H1 (cell line): ENCODE measurements at regions not wholly inside any gene's neighbourhood (a gene's known extent, or its start where the extent isn't known, plus 50 kb on each side); places are given as distances from the start of the nearest gene placed in this dataset.

Experiments used
- CTCF ChIA-PET: fragments of 300-600 bp; sonication (Branson Sonifier 250); formaldehyde crosslinking; loops from one replicate; lab custom pipeline; 2021; ENCODE audit not compliant: partially characterized antibody; lab: Charles Lee
- POLR2A ChIA-PET: fragments of 300-600 bp; sonication (Branson Sonifier 250); formaldehyde crosslinking; loops from one replicate; lab custom pipeline; 2021; ENCODE audit warnings: inconsistent platforms; ENCODE audit not compliant: partially characterized antibody; lab: Charles Lee
- DNase-seq, 2 experiments: peaks; one replicate each; pipeline versions ENCODE4 v3.0.0 to v3.0.0-alpha.2; 2010 to 2022; ENCODE audit warnings: low spot score in 2 of 2, low read depth in 1 of 2, mixed read lengths in 1 of 2
- FAIRE-seq: peaks from 2 replicates; lab custom pipeline; 2011; peaks lifted over from hg19 to GRCh38; lab: Jason Lieb, UNC
- H2AFZ ChIP-seq: 2 replicates; pipeline ENCODE4 v1.8.1; 2012; ENCODE audit warnings: low read length, inconsistent platforms
- H2AK5ac ChIP-seq: 2 replicates; pipeline ENCODE4 v1.6.1; 2013; ENCODE audit warnings: low read depth, low read length
- H2BK120ac ChIP-seq: replicated peaks from 2 replicates; pipeline ENCODE3; 2013; ENCODE audit warnings: low read depth, low read length, inconsistent platforms
- H2BK12ac ChIP-seq: 2 replicates; pipeline ENCODE4 v1.6.1; 2013; ENCODE audit warnings: low read depth, low read length
- H2BK15ac ChIP-seq: 2 replicates; pipeline ENCODE4 v1.6.1; 2013; ENCODE audit warnings: low read length
- H2BK20ac ChIP-seq: 2 replicates; pipeline ENCODE4 v1.6.1; 2013; ENCODE audit warnings: low read length
- H2BK5ac ChIP-seq: 2 replicates; pipeline ENCODE4 v1.6.1; 2013; ENCODE audit warnings: low read depth, low read length
- H3K14ac ChIP-seq: 2 replicates; pipeline ENCODE4 v1.6.1; 2013; ENCODE audit warnings: inconsistent platforms; ENCODE audit not compliant: insufficient read length
- H3K18ac ChIP-seq: 2 replicates; pipeline ENCODE4 v1.6.1; 2013; ENCODE audit warnings: low read length; ENCODE audit errors: extremely low read depth
- H3K23ac ChIP-seq: 2 replicates; pipeline ENCODE4 v1.6.1; 2013; ENCODE audit warnings: inconsistent platforms; ENCODE audit not compliant: insufficient read length
- H3K23me2 ChIP-seq: 2 replicates; pipeline ENCODE4 v1.6.1; 2013; ENCODE audit warnings: low read depth, low read length
- H3K27ac ChIP-seq: 2 replicates; pipeline ENCODE4 v1.6.1; 2011; ENCODE audit warnings: low read depth, low read length, inconsistent platforms
- H3K27me3 ChIP-seq, 4 experiments: replicated peaks in 1 of 4; 1 replicate in 1 of 4; 2 replicates in 3 of 4; pipeline versions ENCODE4 v1.6.1 to v1.8.1; 2011 to 2013; ENCODE audit warnings: low read length in 3 of 4, mild to moderate bottlenecking in 3 of 4, inconsistent platforms in 2 of 4, mixed read lengths in 2 of 4, moderate library complexity in 1 of 4; ENCODE audit not compliant: control insufficient read depth in 3 of 4, insufficient read depth in 3 of 4; ENCODE audit errors: extremely low read depth in 1 of 4
- H3K36me3 ChIP-seq, 4 experiments: 2 replicates each; pipeline versions ENCODE4 v1.6.1 to v1.8.1; 2011 to 2013; ENCODE audit warnings: mild to moderate bottlenecking in 4 of 4, low read length in 3 of 4, moderate library complexity in 2 of 4, control low read depth in 1 of 4, inconsistent platforms in 1 of 4; ENCODE audit not compliant: insufficient read depth in 4 of 4, control insufficient read depth in 2 of 4
- H3K4ac ChIP-seq: replicated peaks from 2 replicates; pipeline ENCODE3; 2013; ENCODE audit warnings: low read length, low read depth, mixed read lengths, inconsistent platforms; ENCODE audit not compliant: insufficient read length
- H3K4me1 ChIP-seq, 4 experiments: replicated peaks in 1 of 4; 1 replicate in 1 of 4; 2 replicates in 3 of 4; pipeline versions ENCODE4 v1.6.1 to v1.8.1; 2011 to 2013; ENCODE audit warnings: low read length in 3 of 4, inconsistent platforms in 2 of 4, mixed read lengths in 1 of 4; ENCODE audit not compliant: insufficient read depth in 4 of 4, control insufficient read depth in 3 of 4
- H3K4me2 ChIP-seq, 2 experiments: 2 replicates each; pipeline versions ENCODE4 v1.6.1 to v1.8.1; 2011 to 2013; ENCODE audit warnings: low read depth in 2 of 2, low read length in 2 of 2, control low read depth in 1 of 2, inconsistent platforms in 1 of 2, mild to moderate bottlenecking in 1 of 2; ENCODE audit not compliant: insufficient read depth in 1 of 2
- H3K4me3 ChIP-seq, 4 experiments: fragments of 200-600, 300-600 bp in 1 of 4; sonication (generic), shearing (Covaris generic), sonication (Bioruptor Twin) in 1 of 4; 2 replicates each; pipeline versions ENCODE4 v1.5.1 to v1.8.1; 2011 to 2016; ENCODE audit warnings: low read length in 4 of 4, low read depth in 3 of 4, control low read depth in 2 of 4, inconsistent platforms in 2 of 4, mild to moderate bottlenecking in 2 of 4, mixed read lengths in 1 of 4, moderate library complexity in 1 of 4; ENCODE audit not compliant: insufficient read depth in 2 of 4; ENCODE audit errors: extremely low read depth in 1 of 4
- H3K56ac ChIP-seq: replicated peaks from 2 replicates; pipeline ENCODE3; 2013; ENCODE audit warnings: low read depth, mild to moderate bottlenecking, mixed read lengths, low read length, inconsistent platforms; ENCODE audit not compliant: insufficient read length
- H3K79me1 ChIP-seq: 2 replicates; pipeline ENCODE4 v1.6.1; 2013; ENCODE audit warnings: low read depth, low read length, control low read depth
- H3K79me2 ChIP-seq, 2 experiments: 2 replicates each; pipeline versions ENCODE4 v1.6.1 to v1.8.1; 2012 to 2013; ENCODE audit warnings: low read length in 2 of 2, mild to moderate bottlenecking in 2 of 2, inconsistent platforms in 1 of 2; ENCODE audit not compliant: insufficient read depth in 2 of 2, control insufficient read depth in 1 of 2
- H3K9ac ChIP-seq, 4 experiments: replicated peaks in 1 of 4; 1 replicate in 1 of 4; 2 replicates in 3 of 4; pipeline versions ENCODE4 v1.6.1 to v1.8.1; 2011 to 2013; ENCODE audit warnings: low read depth in 3 of 4, low read length in 3 of 4, control low read depth in 2 of 4, mild to moderate bottlenecking in 2 of 4, moderate library complexity in 2 of 4, inconsistent platforms in 1 of 4; ENCODE audit errors: extremely low read depth in 1 of 4
- H3K9me3 ChIP-seq, 2 experiments: 2 replicates each; pipeline versions ENCODE4 v1.6.1 to v1.8.1; 2012 to 2013; ENCODE audit warnings: mild to moderate bottlenecking in 2 of 2, moderate library complexity in 2 of 2, control low read depth in 1 of 2, inconsistent platforms in 1 of 2, low read depth in 1 of 2, low read length in 1 of 2, mixed read lengths in 1 of 2; ENCODE audit not compliant: insufficient read depth in 2 of 2
- H4K20me1 ChIP-seq, 2 experiments: replicated peaks in 1 of 2; 2 replicates each; pipeline versions ENCODE3 to v1.8.1; 2011 to 2013; ENCODE audit warnings: inconsistent platforms in 2 of 2, low read length in 2 of 2, mild to moderate bottlenecking in 1 of 2; ENCODE audit not compliant: insufficient read depth in 2 of 2, control insufficient read depth in 1 of 2
- H4K5ac ChIP-seq: 2 replicates; pipeline ENCODE4 v1.6.1; 2013; ENCODE audit warnings: low read length, low read depth, mixed read lengths, inconsistent platforms; ENCODE audit not compliant: insufficient read length
- H4K8ac ChIP-seq: 2 replicates; pipeline ENCODE4 v1.8.0; 2013; ENCODE audit warnings: mild to moderate bottlenecking, moderate library complexity, low read length, inconsistent platforms; ENCODE audit not compliant: insufficient read depth; ENCODE audit errors: extremely low read depth
- H4K91ac ChIP-seq: replicated peaks from 2 replicates; pipeline ENCODE3; 2013; ENCODE audit warnings: low read length, mixed read lengths, inconsistent platforms; ENCODE audit not compliant: insufficient read length
- EP300 ChIP-seq, 2 experiments: IDR thresholded peaks; 1 replicate in 1 of 2; 2 replicates in 1 of 2; pipeline ENCODE4 v1.6.1; 2011 to 2012; ENCODE audit warnings: low read depth in 2 of 2, low read length in 2 of 2, mild to moderate bottlenecking in 2 of 2, borderline replicate concordance in 1 of 2, inconsistent platforms in 1 of 2, moderate library complexity in 1 of 2
- GTF2F1 ChIP-seq: IDR thresholded peaks from 2 replicates; pipeline ENCODE4 v1.6.1; 2012; ENCODE audit warnings: low read depth, low read length, improper control_type of control experiment, borderline replicate concordance
- KDM4A ChIP-seq: IDR thresholded peaks from one replicate; pipeline ENCODE4 v1.7.1; 2012; ENCODE audit warnings: low read depth, mild to moderate bottlenecking, moderate library complexity, low read length, inconsistent platforms; ENCODE audit not compliant: severe bottlenecking
- POLR2A ChIP-seq, 2 experiments: IDR thresholded peaks; 1 replicate in 1 of 2; 2 replicates in 1 of 2; pipeline ENCODE4 v1.6.1; 2011; ENCODE audit warnings: low read depth in 2 of 2, low read length in 2 of 2, mild to moderate bottlenecking in 2 of 2; ENCODE audit errors: control extremely low read depth in 1 of 2
- POU5F1 ChIP-seq: IDR thresholded peaks from 2 replicates; pipeline ENCODE4 v1.6.1; 2011; ENCODE audit warnings: low read depth, mild to moderate bottlenecking, low read length, moderate library complexity
- SIN3A ChIP-seq, 2 experiments: IDR thresholded peaks in 1 of 2; conservative IDR thresholded peaks in 1 of 2; 2 replicates each; pipeline ENCODE4 v1.6.1; 2011 to 2012; ENCODE audit warnings: low read length in 2 of 2, improper control_type of control experiment in 1 of 2, low read depth in 1 of 2, mild to moderate bottlenecking in 1 of 2
- SIRT6 ChIP-seq: IDR thresholded peaks from one replicate; pipeline ENCODE4 v1.7.1; 2012; ENCODE audit warnings: low read length, inconsistent platforms
- WGBS, 2 experiments: shearing (Covaris generic) in 1 of 2; methylation state at CpG; one replicate each; pipeline versions ENCODE4 v1.1.6 to v1.1.7; 2013 to 2015; ENCODE audit warnings: low lambda C conversion rate in 2 of 2, mixed read lengths in 2 of 2, inconsistent platforms in 1 of 2, low coverage in 1 of 2, missing lambda C conversion rate in 1 of 2; ENCODE audit not compliant: insufficient replicate concordance in 2 of 2, insufficient coverage in 1 of 2, insufficient read length in 1 of 2; ENCODE audit errors: extremely low coverage in 1 of 2, missing lambda C conversion rate in 1 of 2; 5-methylcytosine and 5-hydroxymethylcytosine counted together
- TF ChIP-seq, protein P1 (sequence below), 3 experiments: IDR thresholded peaks; 1 replicate in 2 of 3; 2 replicates in 1 of 3; pipeline versions ENCODE4 v1.5.1 to v1.6.1; 2011; ENCODE audit warnings: low read length in 3 of 3, mild to moderate bottlenecking in 3 of 3, inconsistent platforms in 2 of 3, low read depth in 1 of 3, moderate library complexity in 1 of 3; ENCODE audit not compliant: insufficient read depth in 1 of 3; ENCODE audit errors: control extremely low read depth in 1 of 3
- TF ChIP-seq, protein P2 (sequence below): IDR thresholded peaks from 2 replicates; pipeline ENCODE4 v1.6.1; 2012; ENCODE audit warnings: inconsistent platforms

DNA sequence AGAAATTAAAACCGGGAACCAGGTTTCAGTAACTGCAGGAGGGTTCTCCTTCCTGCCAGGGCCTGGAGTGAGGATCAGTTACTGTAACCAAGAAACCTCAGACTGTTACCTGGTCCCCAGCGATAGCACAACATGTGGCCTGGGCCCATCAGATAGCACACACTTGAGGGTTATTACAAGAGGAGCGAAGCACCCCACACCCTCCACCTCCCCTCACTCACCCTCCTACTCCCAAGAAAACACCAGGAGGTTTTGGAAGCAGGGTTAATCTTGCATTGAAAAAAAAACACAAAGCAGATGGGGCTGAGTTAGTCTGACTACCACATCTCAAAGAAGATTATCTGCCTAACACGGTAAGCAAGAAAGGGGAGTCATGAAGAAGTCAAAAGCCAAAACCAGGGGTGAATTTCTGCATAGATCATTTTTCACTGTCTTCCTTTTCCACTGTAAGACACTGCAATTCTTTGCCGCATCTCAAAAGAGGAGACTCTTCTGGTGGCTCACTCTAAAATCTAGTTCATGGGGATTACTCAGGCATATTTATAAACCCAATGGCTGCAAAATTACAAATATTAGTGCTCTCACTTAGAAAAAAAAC lies 75.9 kb upstream of the DOCK9 start:
- H3K14ac ChIP-seq = no peak overlapping the region
- no peak overlapping the region for H3K23ac ChIP-seq
- POLR2A ChIA-PET = no interaction called here
- no peak for TF ChIP-seq SIRT6
- TF ChIP-seq SIN3A (conservative IDR thresholded peaks at IDR 0.05 in 1 of 2, IDR thresholded peaks at IDR 0.05 in 1 of 2; ENCODE audit: low read depth in 1 of 2, low read length in 2 of 2) = no peak
- TF ChIP-seq GTF2F1 = no peak
- TF ChIP-seq POLR2A (IDR thresholded peaks at IDR 0.05; ENCODE audit: control extremely low read depth in 1 of 2, low read depth in 2 of 2, low read length in 2 of 2) = no peak
- TF ChIP-seq, protein P1, sequence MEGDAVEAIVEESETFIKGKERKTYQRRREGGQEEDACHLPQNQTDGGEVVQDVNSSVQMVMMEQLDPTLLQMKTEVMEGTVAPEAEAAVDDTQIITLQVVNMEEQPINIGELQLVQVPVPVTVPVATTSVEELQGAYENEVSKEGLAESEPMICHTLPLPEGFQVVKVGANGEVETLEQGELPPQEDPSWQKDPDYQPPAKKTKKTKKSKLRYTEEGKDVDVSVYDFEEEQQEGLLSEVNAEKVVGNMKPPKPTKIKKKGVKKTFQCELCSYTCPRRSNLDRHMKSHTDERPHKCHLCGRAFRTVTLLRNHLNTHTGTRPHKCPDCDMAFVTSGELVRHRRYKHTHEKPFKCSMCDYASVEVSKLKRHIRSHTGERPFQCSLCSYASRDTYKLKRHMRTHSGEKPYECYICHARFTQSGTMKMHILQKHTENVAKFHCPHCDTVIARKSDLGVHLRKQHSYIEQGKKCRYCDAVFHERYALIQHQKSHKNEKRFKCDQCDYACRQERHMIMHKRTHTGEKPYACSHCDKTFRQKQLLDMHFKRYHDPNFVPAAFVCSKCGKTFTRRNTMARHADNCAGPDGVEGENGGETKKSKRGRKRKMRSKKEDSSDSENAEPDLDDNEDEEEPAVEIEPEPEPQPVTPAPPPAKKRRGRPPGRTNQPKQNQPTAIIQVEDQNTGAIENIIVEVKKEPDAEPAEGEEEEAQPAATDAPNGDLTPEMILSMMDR (IDR thresholded peaks at IDR 0.05; ENCODE audit: control extremely low read depth in 1 of 3, insufficient read depth in 1 of 3, low read depth in 1 of 3, low read length in 3 of 3) = no peak
- TF ChIP-seq POU5F1 = no peak
- TF ChIP-seq, protein P2, sequence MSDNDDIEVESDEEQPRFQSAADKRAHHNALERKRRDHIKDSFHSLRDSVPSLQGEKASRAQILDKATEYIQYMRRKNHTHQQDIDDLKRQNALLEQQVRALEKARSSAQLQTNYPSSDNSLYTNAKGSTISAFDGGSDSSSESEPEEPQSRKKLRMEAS = no peak
- no peak for TF ChIP-seq EP300 (IDR thresholded peaks at IDR 0.05; ENCODE audit: borderline replicate concordance in 1 of 2, low read depth in 2 of 2, low read length in 2 of 2)
- TF ChIP-seq KDM4A = no peak
- no peak overlapping the region for H4K5ac ChIP-seq
- H2BK12ac ChIP-seq = no peak overlapping the region
- no peak overlapping the region for H4K91ac ChIP-seq
- H3K36me3 ChIP-seq = no peaks in the 10 kb centered on the region
- H3K4ac ChIP-seq = no peak overlapping the region
- H3K56ac ChIP-seq = no peak overlapping the region
- no peaks in the 10 kb centered on the region for H3K27me3 ChIP-seq
- H2BK5ac ChIP-seq = no peak overlapping the region
- no peak overlapping the region for H3K4me2 ChIP-seq
- DNase-seq = no peak
- H2AFZ ChIP-seq = no peak overlapping the region
- no peak overlapping the region for H2AK5ac ChIP-seq
- 0 out of 2 replicates have a peak, but pooled peaks cover 5% of the 10 kb centered on the region for H3K79me1 ChIP-seq
- no peak overlapping the region for H3K4me3 ChIP-seq
- H4K20me1 ChIP-seq = no peaks in the 10 kb centered on the region
- no peak overlapping the region for H3K18ac ChIP-seq
- CTCF ChIA-PET = interaction anchor here (0.6 kb wide), 1 partner anchor 194 kb away, joined by 3 read pairs; no protein-coding TSS in a partner anchor
- H4K8ac ChIP-seq = no peak overlapping the region
- no peak overlapping the region for H2BK120ac ChIP-seq
- H3K9me3 ChIP-seq = no peaks in the 10 kb centered on the region
- WGBS, 2 experiments = 77% methylated on average over 5 of the region's 5 CpGs; no CpG with 5 or more reads in 1 of the 2 experiments
- no peak for FAIRE-seq
- no peak overlapping the region for H2BK15ac ChIP-seq
- no peaks in the 10 kb centered on the region for H3K79me2 ChIP-seq
- peaks cover 0 to 4% (median 2%) of the 10 kb centered on the region in 4 experiments; a peak in 3 of 7 replicates for H3K4me1 ChIP-seq
- no peaks in the 10 kb centered on the region for H3K23me2 ChIP-seq
- H2BK20ac ChIP-seq = no peak overlapping the region
- no peak overlapping the region for H3K9ac ChIP-seq
- H3K27ac ChIP-seq = no peak overlapping the region
